GM21717 (cell line): ENCODE measurements at regions not wholly inside any gene's neighbourhood (a gene's known extent, or its start where the extent isn't known, plus 50 kb on each side); places are given as distances from the start of the nearest gene placed in this dataset.
"Not testable (repeated sequence)": the region's sequence is repeated elsewhere in the genome, so short reads cannot be mapped to it uniquely, and the experiment has no call there.

Source experiments
- ATAC-seq: cut with Tn5 transposase; IDR thresholded peaks from one replicate; pipeline ENCODE4 v1.9.1; 2021; ENCODE audit warnings: mild to moderate bottlenecking, moderate library complexity; ENCODE audit not compliant: unreplicated experiment

GRCh38 chr3:152891678-152892077 lies 56.7 kb downstream of the P2RY1 start:
- ATAC-seq = no peak

DNA sequence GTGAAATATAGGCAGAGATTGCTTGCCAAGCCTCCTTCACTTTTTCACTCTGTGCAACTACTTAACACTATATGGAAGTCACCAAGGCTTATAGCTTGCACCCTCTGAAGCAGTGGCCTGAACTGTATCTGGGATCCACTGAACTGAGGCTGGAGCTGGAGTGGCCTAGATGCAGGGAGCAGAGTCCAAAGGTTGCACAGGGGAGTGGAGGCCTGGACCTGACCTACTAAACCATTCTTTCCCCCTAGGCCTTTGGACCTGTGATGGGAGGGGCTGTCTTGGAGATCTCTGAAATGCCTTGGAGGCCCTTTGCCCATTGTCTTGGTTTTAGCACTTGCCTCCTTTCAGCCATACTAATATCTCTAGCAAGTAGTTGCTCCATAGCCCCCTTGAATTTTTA lies 57.5 kb downstream of the P2RY1 start:
- ATAC-seq = no peak

DNA sequence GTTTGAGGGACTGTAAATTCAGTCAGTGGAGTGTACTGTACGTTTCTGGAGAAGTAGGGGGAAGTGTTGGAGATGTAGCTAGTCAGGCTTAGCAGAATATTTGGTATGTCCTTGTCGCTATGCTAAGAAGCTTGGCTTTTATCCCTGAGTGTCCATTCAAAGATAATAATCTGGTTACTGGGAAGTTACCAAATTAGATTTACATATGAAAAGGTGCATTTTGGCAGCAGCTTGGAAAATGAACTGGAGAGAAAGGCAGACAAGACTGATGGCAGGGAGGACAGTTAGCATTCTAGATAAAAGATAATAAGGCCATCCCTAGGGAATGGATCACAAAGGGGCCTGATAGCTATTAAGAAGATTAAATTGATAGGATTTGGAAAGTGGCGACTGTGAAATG lies 58.7 kb downstream of the P2RY1 start:
- ATAC-seq = no peak

DNA sequence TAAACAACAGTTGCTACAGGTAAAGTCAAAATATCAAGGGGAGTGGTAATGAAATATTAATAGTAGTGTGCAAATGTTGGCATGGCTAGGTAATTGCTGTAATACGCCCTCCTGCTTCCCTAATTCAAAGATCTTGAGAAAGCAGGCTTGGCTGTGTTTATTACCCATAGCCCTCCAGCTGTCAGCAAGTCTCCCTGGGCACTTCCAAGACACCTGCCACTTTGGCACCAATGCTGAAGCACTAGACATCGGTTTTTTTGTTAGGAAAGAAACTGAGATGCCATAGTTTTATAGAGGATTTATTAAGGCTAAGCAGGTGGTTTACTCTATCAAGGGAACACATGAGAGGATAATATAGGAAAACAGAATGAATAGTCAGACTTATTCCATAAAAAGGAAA lies 64.4 kb downstream of the P2RY1 start:
- no peak for ATAC-seq

DNA sequence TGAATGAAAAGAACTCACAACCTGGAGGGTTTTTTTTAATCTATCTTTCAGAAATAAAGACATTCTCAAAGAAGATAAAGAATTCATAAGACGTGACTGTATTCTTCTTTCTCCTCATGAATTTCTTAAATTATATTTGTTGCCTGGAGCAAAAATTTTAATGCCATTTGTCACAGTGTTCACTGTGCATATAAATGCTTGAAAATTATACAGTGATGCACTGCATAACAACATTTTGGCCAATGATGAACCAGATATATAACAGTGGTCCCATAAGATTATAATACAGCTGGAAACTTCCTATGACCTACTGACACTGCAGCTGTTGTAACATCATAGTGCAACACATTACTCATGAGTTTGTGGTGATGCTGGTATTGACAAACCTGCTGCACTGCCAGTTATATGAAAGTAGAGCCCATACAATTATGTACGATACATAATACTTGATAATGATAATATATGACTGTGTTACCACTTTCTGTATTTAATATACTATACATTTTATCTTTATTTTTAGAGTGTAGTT lies 67.3 kb downstream of the P2RY1 start:
- no peak for ATAC-seq

DNA sequence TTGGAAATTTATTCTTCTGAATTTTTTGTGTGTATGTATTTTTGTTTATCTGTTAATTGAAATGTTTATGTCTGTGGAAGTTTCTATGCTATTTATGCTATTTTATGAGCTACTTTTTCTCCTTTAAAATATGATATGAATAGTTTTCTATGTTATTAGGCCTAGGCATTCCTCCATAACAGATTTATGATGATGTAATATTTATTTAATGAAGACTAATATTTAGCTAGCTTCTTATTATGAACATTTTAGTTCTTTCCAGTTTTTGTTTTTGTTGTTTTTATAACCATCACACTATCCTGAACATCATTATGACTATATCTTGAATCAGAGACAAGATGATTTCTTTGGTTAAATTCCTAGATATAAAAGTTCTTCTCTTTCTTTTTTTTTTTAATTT lies 70.7 kb downstream of the P2RY1 start:
- no peak for ATAC-seq

DNA sequence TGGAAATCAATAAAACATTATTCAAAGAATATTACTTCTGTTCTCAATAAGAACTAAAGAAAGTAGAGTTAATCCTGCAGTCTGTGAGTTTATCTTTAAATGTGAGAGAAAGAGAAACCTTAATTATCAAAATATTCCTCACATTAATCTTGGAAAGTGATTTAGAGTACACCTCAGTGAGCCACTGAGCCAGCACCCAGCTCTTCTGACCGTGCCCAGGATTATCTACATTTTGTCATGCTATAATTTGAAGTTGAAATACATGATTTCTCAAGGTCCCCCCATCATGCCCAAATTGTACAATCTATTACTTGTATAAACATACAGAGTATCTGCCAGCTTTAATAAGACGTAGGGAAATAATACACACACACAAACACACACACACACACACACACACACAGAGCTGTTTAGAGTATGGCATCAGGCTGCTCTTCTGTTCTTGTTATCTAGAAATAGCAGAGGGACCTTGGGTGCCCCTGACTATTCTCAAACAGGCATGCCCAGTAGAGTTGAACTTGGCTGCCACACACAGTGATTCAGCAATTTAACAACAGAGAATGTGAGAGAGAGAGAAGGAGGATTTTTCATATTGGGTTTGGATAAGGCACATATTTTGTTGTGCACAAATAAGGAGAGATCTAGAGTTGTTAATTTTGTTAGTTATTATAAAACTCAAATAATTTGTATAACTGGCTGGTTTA lies 74.4 kb downstream of the P2RY1 start:
- no peak for ATAC-seq

GRCh38 chr3:152910211-152910610 lies 75.3 kb downstream of the P2RY1 start:
- ATAC-seq = no peak

- no peak for ATAC-seq
These were observed 76.0 kb downstream of the P2RY1 start for GRCh38 chr3:152910966-152911365.

DNA sequence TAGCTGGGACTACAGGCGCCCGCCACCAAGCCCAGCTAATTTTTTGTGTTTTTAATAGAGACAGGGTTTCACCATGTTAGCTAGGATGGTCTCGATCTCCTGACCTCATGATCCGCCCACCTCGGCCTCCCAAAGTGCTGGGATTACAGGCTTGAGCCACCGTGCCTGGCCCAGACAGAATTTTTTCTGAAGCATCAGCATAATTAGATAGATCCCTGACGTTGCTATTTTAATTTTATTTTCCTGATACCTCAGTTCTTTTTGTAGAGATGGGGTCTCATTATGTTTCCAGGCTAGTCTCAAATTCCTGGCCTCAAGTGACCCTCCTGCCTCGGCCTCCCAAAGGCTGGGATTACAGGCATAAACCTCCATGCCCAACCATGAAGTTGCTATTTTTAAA lies 79.8 kb downstream of the P2RY1 start:
- not testable (repeated sequence) for ATAC-seq

DNA sequence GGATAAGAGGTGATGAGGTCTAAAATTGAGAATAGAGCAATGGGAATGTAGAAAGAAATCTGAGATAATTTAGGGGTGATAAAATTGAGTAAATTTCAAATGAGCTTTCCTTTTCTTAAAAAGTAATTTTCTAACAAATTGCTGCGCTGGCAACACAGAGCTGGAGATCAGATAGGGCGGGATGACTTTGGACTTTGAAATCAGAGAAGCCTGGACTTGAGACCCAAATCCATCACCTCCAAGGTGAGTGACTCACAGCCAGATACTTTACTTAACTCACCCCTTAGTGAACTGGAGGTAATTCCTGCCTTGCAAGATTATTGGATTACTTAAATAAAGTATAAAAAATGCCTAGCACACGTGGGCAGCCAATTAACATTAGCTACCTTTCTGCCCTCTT lies 80.8 kb downstream of the P2RY1 start:
- no peak for ATAC-seq

DNA sequence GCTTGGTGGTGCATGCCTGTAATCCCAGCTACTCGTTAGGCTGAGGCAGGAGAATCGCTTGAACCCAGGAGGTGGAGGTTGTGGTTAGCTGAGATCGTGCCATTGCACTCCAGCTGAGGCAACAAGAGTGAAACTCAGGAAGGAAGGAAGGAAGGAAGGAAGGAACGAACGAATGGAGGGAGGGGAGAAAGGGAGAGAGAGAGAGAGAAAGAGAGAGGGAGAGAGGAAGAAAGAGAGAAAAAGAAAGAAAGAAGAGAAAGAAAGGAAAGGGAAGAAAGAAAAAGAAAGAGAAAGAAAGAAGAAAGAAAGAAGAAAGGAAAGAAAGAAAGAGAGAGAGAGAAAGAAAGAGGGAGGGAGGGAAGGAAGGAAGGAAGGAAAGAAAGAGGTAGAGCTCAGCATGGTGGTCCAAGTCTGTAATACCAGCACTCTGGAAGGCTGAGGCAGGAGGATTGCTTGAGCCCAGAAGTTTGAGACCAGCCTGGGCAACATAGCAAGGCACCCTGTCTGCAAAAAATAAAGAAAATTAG lies 81.9 kb downstream of the P2RY1 start:
- no peak for ATAC-seq

DNA sequence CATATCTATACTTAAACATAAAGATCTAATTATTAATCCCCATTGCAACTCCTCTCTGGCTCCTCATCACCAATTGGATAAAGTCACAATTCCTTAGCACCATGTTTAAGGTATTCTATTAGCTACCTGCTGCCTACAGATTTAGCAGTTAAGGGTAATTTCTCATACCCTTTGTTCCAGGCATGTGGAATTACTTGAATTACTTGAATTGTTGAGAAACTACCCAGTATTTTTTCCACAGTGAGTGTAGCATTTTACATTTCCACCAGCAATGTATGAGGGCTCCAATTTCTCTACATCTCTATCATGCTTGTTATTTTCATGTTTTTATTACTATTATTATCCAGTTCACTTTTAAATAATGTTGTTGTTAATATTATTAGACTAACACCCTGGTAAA lies 86.4 kb downstream of the P2RY1 start:
- no peak for ATAC-seq

- no peak for ATAC-seq
These were observed 87.6 kb downstream of the P2RY1 start for GRCh38 chr3:152922554-152922953.

DNA sequence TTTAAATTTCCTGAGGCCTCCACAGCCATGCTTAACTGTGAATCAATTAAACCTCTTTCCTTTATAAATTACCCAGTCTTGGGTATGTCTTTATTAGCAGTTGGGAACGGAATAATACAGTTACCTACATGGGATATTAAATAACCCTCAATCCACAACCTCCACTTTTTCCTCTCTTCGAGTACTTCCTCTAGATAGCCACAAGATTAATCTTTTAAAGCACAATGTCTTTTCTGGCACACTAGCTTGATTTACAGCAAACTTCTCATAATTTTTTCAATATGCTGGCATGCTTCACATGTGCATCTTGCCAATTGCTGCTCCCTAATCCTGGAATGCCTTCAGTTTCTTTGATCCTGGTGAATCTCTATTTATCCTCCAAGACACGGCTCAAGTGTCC lies 92.2 kb downstream of the P2RY1 start:
- ATAC-seq = no peak

GRCh38 chr3:152930516-152930915 lies 95.6 kb downstream of the P2RY1 start:
- no peak for ATAC-seq

GRCh38 chr3:152937234-152937633 lies 102.3 kb downstream of the P2RY1 start:
- no peak for ATAC-seq

DNA sequence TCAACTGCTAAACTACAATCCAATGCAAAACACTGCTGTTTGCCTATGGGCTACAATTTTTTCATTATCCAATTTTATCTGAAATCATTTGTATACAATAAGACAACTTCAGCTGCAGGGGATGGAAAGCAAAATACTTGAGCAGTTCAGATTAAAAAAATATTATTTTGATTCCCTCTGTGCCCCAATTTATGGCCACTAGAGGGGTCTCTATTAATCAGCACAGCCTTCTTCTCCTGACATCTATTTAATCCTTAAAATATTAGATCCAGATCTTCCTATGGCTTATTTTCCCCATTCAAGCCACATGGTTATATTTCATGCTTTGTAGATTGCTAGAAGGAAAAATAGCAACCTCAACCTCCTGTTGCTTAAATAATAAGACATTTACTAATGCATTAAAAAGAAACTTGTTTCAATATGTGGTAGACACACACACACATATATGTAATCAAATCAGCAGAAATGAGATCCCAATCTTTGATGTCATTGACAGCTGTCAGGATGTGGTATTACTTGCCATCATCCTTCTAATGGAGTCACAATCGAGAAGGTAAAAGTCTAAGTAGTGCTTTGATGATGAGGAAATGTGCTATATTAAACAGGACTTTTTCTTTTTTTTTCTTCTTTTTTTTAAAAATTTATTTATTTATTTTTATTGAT lies 104.2 kb downstream of the P2RY1 start:
- ATAC-seq = no peak

DNA sequence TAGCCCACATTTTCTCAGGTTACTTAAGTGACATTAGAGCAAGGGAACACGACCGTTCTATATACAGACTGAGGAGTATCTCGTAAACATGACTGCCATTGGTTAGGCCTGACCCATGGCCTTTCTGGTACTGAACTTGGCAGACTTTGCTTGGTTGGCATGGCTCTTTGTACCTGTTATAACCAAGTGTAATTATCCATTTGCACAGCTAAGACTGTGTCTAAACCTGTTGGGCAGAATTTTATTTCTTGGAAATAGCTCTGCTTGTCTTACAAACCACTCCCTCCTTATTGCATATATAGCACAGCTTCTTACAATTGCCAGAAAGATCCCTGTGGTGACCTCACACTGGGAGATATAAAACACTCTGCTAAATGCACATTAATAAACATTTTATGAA lies 106.9 kb downstream of the P2RY1 start:
- no peak for ATAC-seq

- ATAC-seq = no peak
These were observed 107.4 kb downstream of the P2RY1 start for GRCh38 chr3:152942366-152942765.

GRCh38 chr3:152943645-152944044 lies 108.7 kb downstream of the P2RY1 start:
- no peak for ATAC-seq

DNA sequence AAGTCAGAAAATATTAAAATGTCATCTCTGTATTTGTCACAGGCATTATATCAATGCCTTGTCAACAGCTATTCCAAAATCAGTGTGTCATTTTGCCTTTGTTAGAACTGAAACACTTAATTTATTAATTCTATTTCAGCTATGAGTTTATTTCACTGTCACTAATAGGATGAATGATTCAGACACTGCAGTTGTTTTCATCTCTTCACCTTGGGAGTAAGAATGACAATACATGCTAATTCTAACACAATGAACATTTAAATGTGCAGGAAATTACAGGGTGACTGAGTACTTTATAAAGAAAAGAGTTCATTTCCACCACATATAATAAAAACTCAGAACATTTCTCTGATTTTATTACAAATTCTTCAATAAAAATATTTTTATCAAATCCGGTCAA lies 109.7 kb downstream of the P2RY1 start:
- no peak for ATAC-seq
